ENCODE measurements at regions not wholly inside any gene's neighbourhood (a gene's known extent, or its start where the extent isn't known, plus 50 kb on each side); places are given as distances from the start of the nearest gene placed in this dataset.

DNA sequence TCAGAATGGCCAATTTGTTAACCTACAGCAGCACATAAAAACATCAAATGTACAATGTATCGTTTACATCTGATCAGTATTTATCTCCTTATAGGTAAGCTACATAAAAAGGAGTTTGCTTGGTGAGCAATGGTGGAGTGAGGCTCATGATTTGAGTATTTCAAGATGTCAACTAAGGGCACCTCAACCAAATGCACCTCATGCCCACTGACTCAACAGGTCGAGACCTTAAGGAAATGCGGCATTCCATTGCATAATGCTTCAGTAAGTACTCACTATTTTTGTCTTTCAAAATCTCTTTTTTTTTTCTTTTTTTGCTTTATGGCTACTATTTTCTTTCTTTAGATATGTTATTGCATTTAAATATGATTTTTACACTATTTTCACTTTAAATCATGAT lies 181.0 kb upstream of the TLL1 start:
- Histone ChIP-seq H3K36me3 (ENCODE audit: control insufficient read depth in 2 of 2, extremely low read depth in 1 of 2, insufficient read depth in 1 of 2, low read length in 1 of 2) (no peaks in the 10 kb centered on the region), H3K4me3 (ENCODE audit: control insufficient read depth in 1 of 2, extremely low read depth in 1 of 2, low read length in 1 of 2) (no peak overlapping the region), H3K4me1 (ENCODE audit: control insufficient read depth in 1 of 2, extremely low read depth in 1 of 2, insufficient read depth in 2 of 2, low read length in 2 of 2) (no peaks in the 10 kb centered on the region), H3K9me3 (no peaks in the 10 kb centered on the region), H3K27ac (ENCODE audit: low read length) (no peak overlapping the region), H3K27me3 (replicated peaks in 1 of 2; ENCODE audit: control insufficient read depth in 2 of 2, extremely low read depth in 1 of 2, insufficient read depth in 2 of 2, low read length in 1 of 2) (no peaks in the 10 kb centered on the region)
- no peaks in the 10 kb centered on the region for H3K36me3 Mint-ChIP-seq
- ChIA-PET POLR2A (interaction anchor here in 1 of 2 donors (0.6 kb wide), 1 partner anchor 16 kb away, joined by 3 read pairs; no protein-coding TSS in a partner anchor), CTCF (no interaction called here)
- H3K27me3 Mint-ChIP-seq = no peaks in the 10 kb centered on the region
- H3K27ac Mint-ChIP-seq = no peak overlapping the region
- no peak overlapping the region for H3K4me3 Mint-ChIP-seq
- no peak for DNase-seq
- WGBS (ENCODE audit: insufficient coverage) = no CpG with 5 or more reads among the region's 3 CpGs
- H3K4me1 Mint-ChIP-seq = no peaks in the 10 kb centered on the region
- no peak for ATAC-seq (replicated peaks in 1 of 4)
- no peaks in the 10 kb centered on the region for H3K9me3 Mint-ChIP-seq

- Mint-ChIP-seq H3K4me3 (no peak overlapping the region), H3K4me1 (no peaks in the 10 kb centered on the region), H3K36me3 (no peaks in the 10 kb centered on the region), H3K27ac (no peak overlapping the region), H3K27me3 (no peaks in the 10 kb centered on the region), H3K9me3 (no peaks in the 10 kb centered on the region)
- ATAC-seq (replicated peaks in 1 of 4) (no peak), DNase-seq (no peak)
- Histone ChIP-seq H3K27me3 (replicated peaks in 1 of 2; ENCODE audit: control insufficient read depth in 2 of 2, extremely low read depth in 1 of 2, insufficient read depth in 2 of 2, low read length in 1 of 2) (no peaks in the 10 kb centered on the region), H3K9me3 (no peaks in the 10 kb centered on the region), H3K4me1 (ENCODE audit: control insufficient read depth in 1 of 2, extremely low read depth in 1 of 2, insufficient read depth in 2 of 2, low read length in 2 of 2) (no peaks in the 10 kb centered on the region), H3K36me3 (ENCODE audit: control insufficient read depth in 2 of 2, extremely low read depth in 1 of 2, insufficient read depth in 1 of 2, low read length in 1 of 2) (no peaks in the 10 kb centered on the region), H3K4me3 (ENCODE audit: control insufficient read depth in 1 of 2, extremely low read depth in 1 of 2, low read length in 1 of 2) (no peak overlapping the region), H3K27ac (ENCODE audit: low read length) (no peak overlapping the region)
- no CpG with 5 or more reads among the region's 2 CpGs for WGBS (ENCODE audit: insufficient coverage)
- ChIA-PET POLR2A (no interaction called here), CTCF (no interaction called here)
These were observed 174.8 kb upstream of the TLL1 start for GRCh38 chr4:165698272-165698671.

DNA sequence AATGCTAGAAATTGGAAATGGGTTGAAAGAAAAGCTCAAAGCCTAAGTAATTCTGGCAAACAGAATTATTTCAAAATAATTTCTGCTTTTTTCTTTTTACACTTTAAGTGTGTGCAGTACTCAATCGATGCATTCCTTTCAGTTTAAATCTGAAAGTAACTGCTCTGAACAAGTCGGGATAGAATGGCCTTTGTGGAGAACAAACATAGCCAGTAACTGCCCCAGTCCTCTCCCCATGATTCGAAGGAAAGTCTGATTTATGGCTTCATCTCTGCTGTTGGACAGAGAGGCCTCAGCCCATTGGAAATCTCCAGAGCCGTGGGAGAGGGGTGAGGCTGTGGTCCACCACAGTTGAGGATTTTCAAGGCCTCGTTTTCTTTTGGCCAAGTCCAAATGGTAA lies 174.0 kb upstream of the TLL1 start:
- no peak for ATAC-seq (replicated peaks in 1 of 4)
- Mint-ChIP-seq H3K36me3 (no peaks in the 10 kb centered on the region), H3K27me3 (no peaks in the 10 kb centered on the region), H3K4me1 (no peaks in the 10 kb centered on the region), H3K27ac (no peak overlapping the region), H3K4me3 (no peak overlapping the region), H3K9me3 (no peaks in the 10 kb centered on the region)
- no peaks in the 10 kb centered on the region for H3K4me1 ChIP-seq (ENCODE audit: control insufficient read depth in 1 of 2, extremely low read depth in 1 of 2, insufficient read depth in 2 of 2, low read length in 2 of 2)
- H3K27me3 ChIP-seq (replicated peaks in 1 of 2; ENCODE audit: control insufficient read depth in 2 of 2, extremely low read depth in 1 of 2, insufficient read depth in 2 of 2, low read length in 1 of 2) = no peaks in the 10 kb centered on the region
- no peaks in the 10 kb centered on the region for H3K36me3 ChIP-seq (ENCODE audit: control insufficient read depth in 2 of 2, extremely low read depth in 1 of 2, insufficient read depth in 1 of 2, low read length in 1 of 2)
- ChIA-PET POLR2A (no interaction called here), CTCF (no interaction called here)
- DNase-seq = no peak
- 89% methylated on average over 2 of the region's 5 CpGs for WGBS (ENCODE audit: insufficient coverage)
- H3K9me3 ChIP-seq = no peaks in the 10 kb centered on the region
- H3K4me3 ChIP-seq (ENCODE audit: control insufficient read depth in 1 of 2, extremely low read depth in 1 of 2, low read length in 1 of 2) = no peak overlapping the region
- H3K27ac ChIP-seq (ENCODE audit: low read length) = no peak overlapping the region

GRCh38 chr4:165700855-165701254 lies 172.2 kb upstream of the TLL1 start:
- Histone ChIP-seq H3K4me1 (ENCODE audit: control insufficient read depth in 1 of 2, extremely low read depth in 1 of 2, insufficient read depth in 2 of 2, low read length in 2 of 2) (no peaks in the 10 kb centered on the region), H3K27ac (ENCODE audit: low read length) (no peak overlapping the region), H3K36me3 (ENCODE audit: control insufficient read depth in 2 of 2, extremely low read depth in 1 of 2, insufficient read depth in 1 of 2, low read length in 1 of 2) (no peaks in the 10 kb centered on the region), H3K4me3 (ENCODE audit: control insufficient read depth in 1 of 2, extremely low read depth in 1 of 2, low read length in 1 of 2) (no peak overlapping the region), H3K9me3 (no peaks in the 10 kb centered on the region), H3K27me3 (replicated peaks in 1 of 2; ENCODE audit: control insufficient read depth in 2 of 2, extremely low read depth in 1 of 2, insufficient read depth in 2 of 2, low read length in 1 of 2) (no peaks in the 10 kb centered on the region)
- ChIA-PET POLR2A (no interaction called here), CTCF (interaction anchor here in 1 of 2 donors (0.6 kb wide), 1 partner anchor 19 kb away, joined by 5 read pairs; no protein-coding TSS in a partner anchor)
- Mint-ChIP-seq H3K9me3 (no peaks in the 10 kb centered on the region), H3K36me3 (no peaks in the 10 kb centered on the region), H3K4me3 (no peak overlapping the region), H3K27ac (no peak overlapping the region), H3K27me3 (no peaks in the 10 kb centered on the region), H3K4me1 (no peaks in the 10 kb centered on the region)
- no peak for ATAC-seq (replicated peaks in 1 of 4)
- DNase-seq = no peak

- Histone ChIP-seq H3K27ac (ENCODE audit: low read length) (no peak overlapping the region), H3K4me3 (ENCODE audit: control insufficient read depth in 1 of 2, extremely low read depth in 1 of 2, low read length in 1 of 2) (no peak overlapping the region), H3K36me3 (ENCODE audit: control insufficient read depth in 2 of 2, extremely low read depth in 1 of 2, insufficient read depth in 1 of 2, low read length in 1 of 2) (no peaks in the 10 kb centered on the region), H3K27me3 (replicated peaks in 1 of 2; ENCODE audit: control insufficient read depth in 2 of 2, extremely low read depth in 1 of 2, insufficient read depth in 2 of 2, low read length in 1 of 2) (no peaks in the 10 kb centered on the region), H3K4me1 (ENCODE audit: control insufficient read depth in 1 of 2, extremely low read depth in 1 of 2, insufficient read depth in 2 of 2, low read length in 2 of 2) (no peaks in the 10 kb centered on the region), H3K9me3 (no peaks in the 10 kb centered on the region)
- ATAC-seq (replicated peaks in 1 of 4) (no peak), DNase-seq (no peak)
- no peaks in the 10 kb centered on the region for H3K4me1 Mint-ChIP-seq
- H3K36me3 Mint-ChIP-seq = no peaks in the 10 kb centered on the region
- ChIA-PET POLR2A (no interaction called here), CTCF (no interaction called here)
- no peak overlapping the region for H3K27ac Mint-ChIP-seq
- H3K27me3 Mint-ChIP-seq = no peaks in the 10 kb centered on the region
- no peak overlapping the region for H3K4me3 Mint-ChIP-seq
- no CpG with 5 or more reads among the region's 4 CpGs for WGBS (ENCODE audit: insufficient coverage)
- H3K9me3 Mint-ChIP-seq = no peaks in the 10 kb centered on the region
These were observed 165.9 kb upstream of the TLL1 start for GRCh38 chr4:165707128-165707527.

DNA sequence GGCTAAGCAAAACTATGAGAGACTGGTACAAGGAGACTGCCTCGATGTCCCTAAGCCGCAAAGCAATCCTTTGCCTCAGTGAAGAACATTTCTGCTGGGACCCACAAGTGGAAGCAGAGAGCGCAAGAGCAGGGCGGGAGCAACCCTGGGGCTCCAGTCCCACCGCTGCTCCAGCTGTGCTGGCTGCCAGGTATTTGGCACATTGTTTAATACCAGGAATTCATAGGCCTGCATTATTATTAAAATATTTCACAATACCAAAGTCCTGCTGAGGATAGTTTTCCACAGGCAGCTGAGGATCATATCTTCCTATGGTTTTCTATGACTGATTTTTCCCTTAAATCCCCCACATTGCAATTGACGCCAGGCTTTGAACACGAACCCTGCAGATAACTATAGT lies 163.5 kb upstream of the TLL1 start:
- Histone ChIP-seq H3K4me3 (ENCODE audit: control insufficient read depth in 1 of 2, extremely low read depth in 1 of 2, low read length in 1 of 2) (no peak overlapping the region), H3K4me1 (ENCODE audit: control insufficient read depth in 1 of 2, extremely low read depth in 1 of 2, insufficient read depth in 2 of 2, low read length in 2 of 2) (no peaks in the 10 kb centered on the region), H3K27me3 (replicated peaks in 1 of 2; ENCODE audit: control insufficient read depth in 2 of 2, extremely low read depth in 1 of 2, insufficient read depth in 2 of 2, low read length in 1 of 2) (no peaks in the 10 kb centered on the region), H3K27ac (ENCODE audit: low read length) (no peak overlapping the region), H3K36me3 (ENCODE audit: control insufficient read depth in 2 of 2, extremely low read depth in 1 of 2, insufficient read depth in 1 of 2, low read length in 1 of 2) (no peaks in the 10 kb centered on the region), H3K9me3 (no peaks in the 10 kb centered on the region)
- Mint-ChIP-seq H3K4me1 (no peaks in the 10 kb centered on the region), H3K36me3 (no peaks in the 10 kb centered on the region), H3K27me3 (no peaks in the 10 kb centered on the region), H3K27ac (no peak overlapping the region), H3K9me3 (no peaks in the 10 kb centered on the region), H3K4me3 (no peak overlapping the region)
- ATAC-seq (replicated peaks in 1 of 4) (no peak), DNase-seq (no peak)
- 94% methylated on average over 5 of the region's 7 CpGs for WGBS (ENCODE audit: insufficient coverage)
- CTCF ChIA-PET = no interaction called here
- POLR2A ChIA-PET = interaction anchor here in 1 of 2 donors (0.6 kb wide), 1 partner anchor 875 kb away, joined by 5 read pairs; no protein-coding TSS in a partner anchor

GRCh38 chr4:165709973-165710526 lies 163.0 kb upstream of the TLL1 start:
- 33% methylated on average over 1 of the region's 2 CpGs for WGBS (ENCODE audit: insufficient coverage)
- no peaks in the 10 kb centered on the region for H3K4me1 Mint-ChIP-seq
- Histone ChIP-seq H3K36me3 (ENCODE audit: control insufficient read depth in 2 of 2, extremely low read depth in 1 of 2, insufficient read depth in 1 of 2, low read length in 1 of 2) (no peaks in the 10 kb centered on the region), H3K27me3 (replicated peaks in 1 of 2; ENCODE audit: control insufficient read depth in 2 of 2, extremely low read depth in 1 of 2, insufficient read depth in 2 of 2, low read length in 1 of 2) (no peaks in the 10 kb centered on the region), H3K4me3 (ENCODE audit: control insufficient read depth in 1 of 2, extremely low read depth in 1 of 2, low read length in 1 of 2) (no peak overlapping the region), H3K27ac (ENCODE audit: low read length) (no peak overlapping the region), H3K9me3 (no peaks in the 10 kb centered on the region), H3K4me1 (ENCODE audit: control insufficient read depth in 1 of 2, extremely low read depth in 1 of 2, insufficient read depth in 2 of 2, low read length in 2 of 2) (no peaks in the 10 kb centered on the region)
- CTCF ChIA-PET = no interaction called here
- ATAC-seq (replicated peaks in 1 of 4) = no peak
- no peaks in the 10 kb centered on the region for H3K36me3 Mint-ChIP-seq
- H3K27ac Mint-ChIP-seq = no peak overlapping the region
- POLR2A ChIA-PET = no interaction called here
- H3K4me3 Mint-ChIP-seq = no peak overlapping the region
- H3K27me3 Mint-ChIP-seq = no peaks in the 10 kb centered on the region
- no peak for DNase-seq
- H3K9me3 Mint-ChIP-seq = no peaks in the 10 kb centered on the region

Data from T-cell (primary cell).